IMR-90 (cell line): ENCODE measurements at regions not wholly inside any gene's neighbourhood (a gene's known extent, or its start where the extent isn't known, plus 50 kb on each side); places are given as distances from the start of the nearest gene placed in this dataset.

Source experiments
- ATAC-seq: fragments of 200-7000 bp; cut with Tn5 transposase; 2 replicates; pipeline ENCODE4 v1.9.1; 2020; ENCODE audit warnings: low read depth, mild to moderate bottlenecking, moderate library complexity
- BruUV-seq: library from RNA; stranded (reverse); fragments of 400-500 nt; replicated peaks from 2 replicates; lab custom pipeline; 2021; lab: Mats Ljungman, UMichigan
- CTCF ChIA-PET: fragments of 300-600 bp; formaldehyde crosslinking; extraction: SDS; loops from one replicate; lab custom pipeline; 2021; ENCODE audit warnings: antibody characterized with exemption; lab: Yijun Ruan, JAX
- POLR2A ChIA-PET: fragments of 300-600 bp; sonication (Branson Sonifier 250); formaldehyde crosslinking; loops from one replicate; lab custom pipeline; 2022; ENCODE audit warnings: antibody characterized with exemption; ENCODE audit not compliant: unreplicated experiment; lab: Charles Lee
- DNase-seq: peaks from one replicate; pipeline ENCODE4 v3.0.0; 2013
- H2AFZ ChIP-seq: replicated peaks from 2 replicates; pipeline ENCODE3; 2013; ENCODE audit warnings: low read length, mild to moderate bottlenecking; ENCODE audit not compliant: poor library complexity
- H2AK5ac ChIP-seq: 2 replicates; pipeline ENCODE4 v1.6.1; 2013; ENCODE audit warnings: low read depth, low read length, inconsistent platforms
- H2AK9ac ChIP-seq: replicated peaks from 2 replicates; pipeline ENCODE3; 2013; ENCODE audit warnings: mild to moderate bottlenecking, low read depth, low read length, moderate library complexity; ENCODE audit not compliant: poor library complexity
- H2BK120ac ChIP-seq: 2 replicates; pipeline ENCODE4 v1.6.1; 2013; ENCODE audit warnings: low read depth, low read length, inconsistent platforms
- H2BK15ac ChIP-seq: 3 replicates; pipeline ENCODE4 v1.6.1; 2013; ENCODE audit warnings: low read depth, low read length, inconsistent platforms
- H2BK20ac ChIP-seq: 2 replicates; pipeline ENCODE4 v1.6.1; 2013; ENCODE audit warnings: low read depth, mild to moderate bottlenecking, inconsistent platforms, low read length, moderate library complexity
- H2BK5ac ChIP-seq: 2 replicates; pipeline ENCODE4 v1.6.1; 2013; ENCODE audit warnings: mild to moderate bottlenecking, low read depth, low read length, inconsistent platforms; ENCODE audit not compliant: poor library complexity, severe bottlenecking
- H3K14ac ChIP-seq: replicated peaks from 2 replicates; pipeline ENCODE4 v1.6.1; 2013; ENCODE audit warnings: low read depth, low read length, inconsistent platforms
- H3K18ac ChIP-seq: 2 replicates; pipeline ENCODE4 v1.6.1; 2013; ENCODE audit warnings: low read depth, low read length, control low read depth
- H3K23ac ChIP-seq: 2 replicates; pipeline ENCODE4 v1.6.1; 2013; ENCODE audit warnings: low read depth, low read length, inconsistent platforms
- H3K27ac ChIP-seq: 2 replicates; pipeline ENCODE4 v1.5.1; 2013; ENCODE audit warnings: mild to moderate bottlenecking, control low read depth, low read length; ENCODE audit not compliant: insufficient read depth
- H3K27me3 ChIP-seq: 2 replicates; pipeline ENCODE4 v1.6.1; 2013; ENCODE audit warnings: low read length; ENCODE audit not compliant: control insufficient read depth, insufficient read depth
- H3K36me3 ChIP-seq: 2 replicates; pipeline ENCODE4 v1.6.1; 2013; ENCODE audit warnings: low read length, mixed read lengths; ENCODE audit not compliant: control insufficient read depth, insufficient read depth
- H3K4ac ChIP-seq: 2 replicates; pipeline ENCODE4 v1.6.1; 2013; ENCODE audit warnings: low read depth, low read length, inconsistent platforms
- H3K4me1 ChIP-seq: 2 replicates; pipeline ENCODE4 v1.6.1; 2013; ENCODE audit warnings: low read length, mixed read lengths; ENCODE audit not compliant: control insufficient read depth, insufficient read depth
- H3K4me2 ChIP-seq: 2 replicates; pipeline ENCODE4 v1.6.1; 2013; ENCODE audit warnings: low read depth, mild to moderate bottlenecking, control low read depth, low read length, moderate library complexity
- H3K4me3 ChIP-seq: 2 replicates; pipeline ENCODE4 v1.5.1; 2013; ENCODE audit warnings: low read depth, mild to moderate bottlenecking, control low read depth, low read length, moderate library complexity; ENCODE audit not compliant: insufficient read depth
- H3K56ac ChIP-seq: 2 replicates; pipeline ENCODE4 v1.6.1; 2013; ENCODE audit warnings: low read length, inconsistent platforms; ENCODE audit not compliant: insufficient read depth; ENCODE audit errors: extremely low read depth
- H3K79me1 ChIP-seq, 2 experiments: 2 replicates each; pipeline ENCODE4 v1.6.1; 2013; ENCODE audit warnings: low read length in 2 of 2, inconsistent platforms in 1 of 2, low read depth in 1 of 2
- H3K9ac ChIP-seq: 2 replicates; pipeline ENCODE4 v1.6.1; 2013; ENCODE audit warnings: low read depth, low read length, control low read depth
- H3K9me1 ChIP-seq: 2 replicates; pipeline ENCODE4 v1.6.1; 2013; ENCODE audit warnings: low read length, inconsistent platforms; ENCODE audit not compliant: insufficient read depth
- H3K9me3 ChIP-seq: 2 replicates; pipeline ENCODE4 v1.6.1; 2013; ENCODE audit warnings: low read length; ENCODE audit not compliant: control insufficient read depth, insufficient read depth
- H4K20me1 ChIP-seq: 2 replicates; pipeline ENCODE4 v1.6.1; 2013; ENCODE audit warnings: low read length, inconsistent platforms; ENCODE audit not compliant: insufficient read depth
- H4K5ac ChIP-seq: 2 replicates; pipeline ENCODE4 v1.6.1; 2013; ENCODE audit warnings: mild to moderate bottlenecking, low read depth, low read length, control low read depth
- H4K8ac ChIP-seq, 2 experiments: 2 replicates each; pipeline ENCODE4 v1.6.1; 2013; ENCODE audit warnings: low read depth in 2 of 2, low read length in 2 of 2, control low read depth in 1 of 2, inconsistent platforms in 1 of 2
- H4K91ac ChIP-seq: 2 replicates; pipeline ENCODE4 v1.6.1; 2013; ENCODE audit warnings: low read depth, low read length, inconsistent platforms; ENCODE audit not compliant: insufficient read depth
- BHLHE40 ChIP-seq: fragments of 150-350 bp; IDR thresholded peaks from 2 replicates; pipeline ENCODE4 v1.6.1; 2016; ENCODE audit warnings: mild to moderate bottlenecking, low read depth, low read length
- CEBPB ChIP-seq: IDR thresholded peaks from 2 replicates; pipeline ENCODE4 v1.6.1; 2012; ENCODE audit warnings: low read depth, low read length, improper control_type of control experiment
- CHD1 ChIP-seq: IDR thresholded peaks from 2 replicates; pipeline ENCODE4 v1.6.1; 2012; ENCODE audit warnings: low read depth, low read length, improper control_type of control experiment
- FOS ChIP-seq: fragments of 150-350 bp; IDR thresholded peaks from 2 replicates; pipeline ENCODE4 v1.6.1; 2016; ENCODE audit warnings: low read depth, low read length
- MAFK ChIP-seq: IDR thresholded peaks from 2 replicates; pipeline ENCODE4 v1.6.1; 2012; ENCODE audit warnings: low read depth, low read length, improper control_type of control experiment
- MAZ ChIP-seq: IDR thresholded peaks from 2 replicates; pipeline ENCODE4 v1.6.1; 2012; ENCODE audit warnings: low read depth, mild to moderate bottlenecking, low read length, improper control_type of control experiment, moderate library complexity, borderline replicate concordance
- MXI1 ChIP-seq: IDR thresholded peaks from 2 replicates; pipeline ENCODE4 v1.6.1; 2012; ENCODE audit warnings: low read depth, mild to moderate bottlenecking, low read length, moderate library complexity, borderline replicate concordance
- NFE2L2 ChIP-seq: fragments of 150-350 bp; IDR thresholded peaks from 2 replicates; pipeline ENCODE4 v1.6.1; 2016; ENCODE audit warnings: low read depth, mild to moderate bottlenecking, low read length
- POLR2A ChIP-seq: IDR thresholded peaks from 2 replicates; pipeline ENCODE4 v1.6.1; 2012; ENCODE audit warnings: mild to moderate bottlenecking, low read depth, low read length
- RAD21 ChIP-seq: IDR thresholded peaks from 2 replicates; pipeline ENCODE4 v1.6.1; 2012; ENCODE audit warnings: low read length, improper control_type of control experiment
- RCOR1 ChIP-seq: IDR thresholded peaks from 2 replicates; pipeline ENCODE4 v1.6.1; 2012; ENCODE audit warnings: mild to moderate bottlenecking, low read length, improper control_type of control experiment; ENCODE audit not compliant: insufficient replicate concordance
- RFX5 ChIP-seq: IDR thresholded peaks from 2 replicates; pipeline ENCODE4 v1.8.0; 2012; ENCODE audit warnings: low read depth, mild to moderate bottlenecking, low read length, moderate library complexity
- SMC3 ChIP-seq: fragments of 150-350 bp; IDR thresholded peaks from 2 replicates; pipeline ENCODE4 v1.6.1; 2016; ENCODE audit warnings: low read depth, mild to moderate bottlenecking, antibody characterized with exemption, low read length, moderate library complexity
- dilution Hi-C: fragments of 300-500 bp; cut with HindIII; formaldehyde crosslinking; loops from one replicate; pipeline ENCODE4 v1.14.3; 2018; ENCODE audit warnings: low sequenced_read_pairs; ENCODE audit not compliant: unreplicated experiment
- in situ Hi-C: fragments of 300-500 bp; cut with MboI; formaldehyde crosslinking; loops from 3 replicates; pipeline ENCODE4 v1.14.3; 2019; ENCODE audit warnings: low sequenced_read_pairs, inconsistent platforms, mixed read lengths
- intact Hi-C: fragments of 100-400 bp; cut with micrococcal nuclease; formaldehyde crosslinking; loops from 2 replicates; pipeline ENCODE4 v1.10.0; 2022
- TF ChIP-seq, protein P1 (sequence below): fragments of 150-350 bp; IDR thresholded peaks from 2 replicates; pipeline ENCODE4 v1.6.1; 2016; ENCODE audit warnings: low read depth, mild to moderate bottlenecking, low read length, moderate library complexity, borderline replicate concordance
- TF ChIP-seq, protein P2 (sequence below): fragments of 150-350 bp; IDR thresholded peaks from 2 replicates; pipeline ENCODE4 v1.6.1; 2017; ENCODE audit warnings: mild to moderate bottlenecking, antibody characterized with exemption, low read length, low read depth
- TF ChIP-seq, protein P3 (sequence below): conservative IDR thresholded peaks from 2 replicates; pipeline ENCODE4 v1.5.1; 2012; ENCODE audit warnings: mild to moderate bottlenecking, low read depth, low read length, improper control_type of control experiment

DNA sequence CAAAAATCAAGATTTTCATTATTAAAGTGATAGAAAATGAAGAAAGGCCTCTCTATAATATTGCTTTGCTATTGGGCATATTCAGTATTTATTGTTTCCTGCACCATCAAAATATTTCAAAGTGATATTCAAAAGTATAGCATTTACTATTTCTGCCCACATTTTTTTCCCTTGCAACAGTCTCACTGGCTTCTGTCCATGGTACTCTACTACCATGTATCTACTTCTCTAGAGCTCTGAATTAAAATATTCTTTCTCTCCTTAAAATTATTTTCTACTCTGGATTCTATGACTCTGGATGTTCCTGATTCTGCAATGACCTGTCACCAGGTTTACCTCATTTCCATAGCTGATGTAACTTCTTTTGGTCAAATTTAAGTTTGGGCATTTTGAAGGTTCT lies 1508.3 kb upstream of the PRR20A start:
- Histone ChIP-seq H3K79me1 (no peaks in the 10 kb centered on the region), H3K18ac (no peak overlapping the region), H2BK5ac (no peak overlapping the region), H3K23ac (no peak overlapping the region), H4K20me1 (no peaks in the 10 kb centered on the region), H4K8ac (no peak overlapping the region), H2BK15ac (no peak overlapping the region), H2BK120ac (no peak overlapping the region), H3K4me2 (no peak overlapping the region), H3K36me3 (no peaks in the 10 kb centered on the region), H3K27me3 (no peaks in the 10 kb centered on the region), H3K4me3 (no peak overlapping the region), H3K9me3 (peaks cover 2% of the 10 kb centered on the region), H4K91ac (no peak overlapping the region), H2BK20ac (no peak overlapping the region), H3K9ac (no peak overlapping the region), H4K5ac (no peak overlapping the region), H3K9me1 (no peaks in the 10 kb centered on the region), H2AK5ac (no peak overlapping the region), H2AK9ac (no peak overlapping the region), H3K14ac (no peak overlapping the region), H3K56ac (no peak overlapping the region), H3K27ac (no peak overlapping the region), H3K4ac (no peak overlapping the region), H3K4me1 (no peaks in the 10 kb centered on the region), H2AFZ (no peak overlapping the region)
- ChIA-PET POLR2A (no interaction called here), CTCF (interaction anchor here (0.7 kb wide), 1 partner anchor 23 kb away, joined by 5 read pairs; no protein-coding TSS in a partner anchor)
- intact Hi-C loops (no loop called here), in situ Hi-C loops (no loop called here), dilution Hi-C loops (no loop called here)
- no peak for ATAC-seq
- BruUV-seq: no TSS peak
- no peak for DNase-seq
- TF ChIP-seq CHD1: no peak
- no peak for TF ChIP-seq FOS
- no peak for TF ChIP-seq POLR2A
- no peak for TF ChIP-seq RFX5
- no peak for TF ChIP-seq SMC3
- TF ChIP-seq, protein P1, sequence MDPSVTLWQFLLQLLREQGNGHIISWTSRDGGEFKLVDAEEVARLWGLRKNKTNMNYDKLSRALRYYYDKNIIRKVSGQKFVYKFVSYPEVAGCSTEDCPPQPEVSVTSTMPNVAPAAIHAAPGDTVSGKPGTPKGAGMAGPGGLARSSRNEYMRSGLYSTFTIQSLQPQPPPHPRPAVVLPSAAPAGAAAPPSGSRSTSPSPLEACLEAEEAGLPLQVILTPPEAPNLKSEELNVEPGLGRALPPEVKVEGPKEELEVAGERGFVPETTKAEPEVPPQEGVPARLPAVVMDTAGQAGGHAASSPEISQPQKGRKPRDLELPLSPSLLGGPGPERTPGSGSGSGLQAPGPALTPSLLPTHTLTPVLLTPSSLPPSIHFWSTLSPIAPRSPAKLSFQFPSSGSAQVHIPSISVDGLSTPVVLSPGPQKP: no peak
- no peak for TF ChIP-seq CEBPB
- no peak for TF ChIP-seq NFE2L2
- TF ChIP-seq MAZ: no peak
- no peak for TF ChIP-seq RCOR1
- no peak for TF ChIP-seq MXI1
- TF ChIP-seq MAFK: no peak
- TF ChIP-seq, protein P2, sequence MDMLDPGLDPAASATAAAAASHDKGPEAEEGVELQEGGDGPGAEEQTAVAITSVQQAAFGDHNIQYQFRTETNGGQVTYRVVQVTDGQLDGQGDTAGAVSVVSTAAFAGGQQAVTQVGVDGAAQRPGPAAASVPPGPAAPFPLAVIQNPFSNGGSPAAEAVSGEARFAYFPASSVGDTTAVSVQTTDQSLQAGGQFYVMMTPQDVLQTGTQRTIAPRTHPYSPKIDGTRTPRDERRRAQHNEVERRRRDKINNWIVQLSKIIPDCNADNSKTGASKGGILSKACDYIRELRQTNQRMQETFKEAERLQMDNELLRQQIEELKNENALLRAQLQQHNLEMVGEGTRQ: no peak
- no peak for TF ChIP-seq BHLHE40
- no peak for TF ChIP-seq RAD21
- TF ChIP-seq, protein P3, sequence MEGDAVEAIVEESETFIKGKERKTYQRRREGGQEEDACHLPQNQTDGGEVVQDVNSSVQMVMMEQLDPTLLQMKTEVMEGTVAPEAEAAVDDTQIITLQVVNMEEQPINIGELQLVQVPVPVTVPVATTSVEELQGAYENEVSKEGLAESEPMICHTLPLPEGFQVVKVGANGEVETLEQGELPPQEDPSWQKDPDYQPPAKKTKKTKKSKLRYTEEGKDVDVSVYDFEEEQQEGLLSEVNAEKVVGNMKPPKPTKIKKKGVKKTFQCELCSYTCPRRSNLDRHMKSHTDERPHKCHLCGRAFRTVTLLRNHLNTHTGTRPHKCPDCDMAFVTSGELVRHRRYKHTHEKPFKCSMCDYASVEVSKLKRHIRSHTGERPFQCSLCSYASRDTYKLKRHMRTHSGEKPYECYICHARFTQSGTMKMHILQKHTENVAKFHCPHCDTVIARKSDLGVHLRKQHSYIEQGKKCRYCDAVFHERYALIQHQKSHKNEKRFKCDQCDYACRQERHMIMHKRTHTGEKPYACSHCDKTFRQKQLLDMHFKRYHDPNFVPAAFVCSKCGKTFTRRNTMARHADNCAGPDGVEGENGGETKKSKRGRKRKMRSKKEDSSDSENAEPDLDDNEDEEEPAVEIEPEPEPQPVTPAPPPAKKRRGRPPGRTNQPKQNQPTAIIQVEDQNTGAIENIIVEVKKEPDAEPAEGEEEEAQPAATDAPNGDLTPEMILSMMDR: no peak
